CD14-positive monocyte (primary cell): ENCODE measurements at regions not wholly inside any gene's neighbourhood (a gene's known extent, or its start where the extent isn't known, plus 50 kb on each side); places are given as distances from the start of the nearest gene placed in this dataset.

Source experiments
- DNase-seq, 3 donors: peaks; one replicate each; pipeline ENCODE4 v3.0.0-alpha.2; 2011 to 2022
- H2AFZ ChIP-seq: 2 replicates; pipeline ENCODE4 v1.6.0; 2012; ENCODE audit warnings: mild to moderate bottlenecking, low read depth, low read length, inconsistent platforms; ENCODE audit not compliant: insufficient read depth, poor library complexity, severe bottlenecking
- H3K27ac ChIP-seq, 2 donors: 1 replicate in 1 of 2; 2 replicates in 1 of 2; pipeline ENCODE4 v1.5.1; 2012 to 2013; ENCODE audit warnings: low read length in 2 of 2, control low read depth in 1 of 2, inconsistent platforms in 1 of 2, low read depth in 1 of 2, mild to moderate bottlenecking in 1 of 2
- H3K27me3 ChIP-seq, 2 donors: one replicate each; pipeline versions ENCODE4 v1.6.0 to v1.6.1; 2011 to 2013; ENCODE audit warnings: low read length in 2 of 2; ENCODE audit not compliant: control insufficient read depth in 2 of 2, insufficient read depth in 2 of 2
- H3K36me3 ChIP-seq, 2 donors: replicated peaks in 1 of 2; 1 replicate in 1 of 2; 2 replicates in 1 of 2; pipeline versions ENCODE4 v1.5.1 to v1.6.1; 2012 to 2013; ENCODE audit warnings: low read length in 2 of 2, control low read depth in 1 of 2, inconsistent platforms in 1 of 2, mild to moderate bottlenecking in 1 of 2; ENCODE audit not compliant: insufficient read depth in 2 of 2, control insufficient read depth in 1 of 2
- H3K4me1 ChIP-seq, 2 donors: 1 replicate in 1 of 2; 2 replicates in 1 of 2; pipeline versions ENCODE4 v1.5.1 to v1.6.1; 2012 to 2013; ENCODE audit warnings: low read length in 2 of 2, control low read depth in 1 of 2, inconsistent platforms in 1 of 2, mild to moderate bottlenecking in 1 of 2, moderate library complexity in 1 of 2; ENCODE audit not compliant: insufficient read depth in 2 of 2, control insufficient read depth in 1 of 2
- H3K4me2 ChIP-seq: replicated peaks from 2 replicates; pipeline ENCODE3; 2012; ENCODE audit warnings: low read length, moderate library complexity, mild to moderate bottlenecking; ENCODE audit not compliant: poor library complexity, severe bottlenecking; ENCODE audit errors: extremely low read depth
- H3K4me3 ChIP-seq, 3 experiments: fragments of 200-600 bp in 1 of 3; sonication (generic) in 1 of 3; replicated peaks in 1 of 3; 1 replicate in 2 of 3; 2 replicates in 1 of 3; pipeline ENCODE4 v1.5.1; 2011 to 2013; ENCODE audit warnings: low read length in 3 of 3, mild to moderate bottlenecking in 3 of 3, control low read depth in 2 of 3, low read depth in 2 of 3, inconsistent platforms in 1 of 3, moderate library complexity in 1 of 3
- H3K79me2 ChIP-seq: 2 replicates; pipeline ENCODE4 v1.6.0; 2012; ENCODE audit warnings: mild to moderate bottlenecking, control low read depth, inconsistent platforms, low read length, moderate library complexity; ENCODE audit not compliant: insufficient read depth
- H3K9ac ChIP-seq: 2 replicates; pipeline ENCODE4 v1.6.0; 2017; ENCODE audit warnings: low read length, mild to moderate bottlenecking; ENCODE audit not compliant: insufficient read depth, poor library complexity, severe bottlenecking
- H3K9me3 ChIP-seq, 2 donors: replicated peaks in 1 of 2; 1 replicate in 1 of 2; 2 replicates in 1 of 2; pipeline versions ENCODE4 v1.5.1 to v1.6.1; 2012 to 2013; ENCODE audit warnings: low read length in 2 of 2, control low read depth in 1 of 2; ENCODE audit not compliant: control insufficient read depth in 1 of 2, insufficient read depth in 1 of 2
- H4K20me1 ChIP-seq: 2 replicates; pipeline ENCODE4 v1.6.0; 2012; ENCODE audit warnings: mild to moderate bottlenecking, low read length, control low read depth, moderate library complexity; ENCODE audit not compliant: insufficient read depth
- H3K27ac Mint-ChIP-seq, 7 donors: one replicate each; pipeline ENCODE4 v1.8.0; 2020; ENCODE audit warnings: mild to moderate bottlenecking in 7 of 7, mixed read lengths in 7 of 7, moderate library complexity in 6 of 7, inconsistent platforms in 2 of 7
- H3K27me3 Mint-ChIP-seq, 3 donors: one replicate each; pipeline ENCODE4 v1.8.0; 2021 to 2022; ENCODE audit warnings: low read depth in 3 of 3, mild to moderate bottlenecking in 3 of 3, mixed read lengths in 3 of 3, moderate library complexity in 3 of 3, inconsistent platforms in 1 of 3
- H3K36me3 Mint-ChIP-seq, 2 donors: one replicate each; pipeline ENCODE4 v1.8.0; 2020; ENCODE audit warnings: mixed read lengths in 2 of 2, inconsistent platforms in 1 of 2, mild to moderate bottlenecking in 1 of 2
- H3K4me1 Mint-ChIP-seq: one replicate; pipeline ENCODE4 v1.8.0; 2020; ENCODE audit warnings: mild to moderate bottlenecking, mixed read lengths
- H3K4me3 Mint-ChIP-seq, 2 donors: one replicate each; pipeline ENCODE4 v1.8.0; 2020; ENCODE audit warnings: mild to moderate bottlenecking in 2 of 2, mixed read lengths in 2 of 2, moderate library complexity in 1 of 2
- H3K9me3 Mint-ChIP-seq, 7 donors: one replicate each; pipeline ENCODE4 v1.8.0; 2020 to 2022; ENCODE audit warnings: mixed read lengths in 7 of 7, mild to moderate bottlenecking in 6 of 7, moderate library complexity in 6 of 7, inconsistent platforms in 2 of 7
- WGBS: methylation state at CpG from one replicate; pipeline ENCODE4 v1.1.5; 2013; ENCODE audit warnings: missing lambda C conversion rate; ENCODE audit not compliant: insufficient coverage; 5-methylcytosine and 5-hydroxymethylcytosine counted together
- intact Hi-C, 2 donors: fragments of 100-400 bp; cut with micrococcal nuclease; formaldehyde crosslinking; loops; one replicate each; pipeline versions ENCODE4 v1.15.0 to v1.15.1; 2023
- TF ChIP-seq, protein P1 (sequence below): fragments of 200-600 bp; IDR thresholded peaks from one replicate; pipeline ENCODE4 v1.8.0; 2022; ENCODE audit warnings: antibody characterized with exemption, mild to moderate bottlenecking

DNA sequence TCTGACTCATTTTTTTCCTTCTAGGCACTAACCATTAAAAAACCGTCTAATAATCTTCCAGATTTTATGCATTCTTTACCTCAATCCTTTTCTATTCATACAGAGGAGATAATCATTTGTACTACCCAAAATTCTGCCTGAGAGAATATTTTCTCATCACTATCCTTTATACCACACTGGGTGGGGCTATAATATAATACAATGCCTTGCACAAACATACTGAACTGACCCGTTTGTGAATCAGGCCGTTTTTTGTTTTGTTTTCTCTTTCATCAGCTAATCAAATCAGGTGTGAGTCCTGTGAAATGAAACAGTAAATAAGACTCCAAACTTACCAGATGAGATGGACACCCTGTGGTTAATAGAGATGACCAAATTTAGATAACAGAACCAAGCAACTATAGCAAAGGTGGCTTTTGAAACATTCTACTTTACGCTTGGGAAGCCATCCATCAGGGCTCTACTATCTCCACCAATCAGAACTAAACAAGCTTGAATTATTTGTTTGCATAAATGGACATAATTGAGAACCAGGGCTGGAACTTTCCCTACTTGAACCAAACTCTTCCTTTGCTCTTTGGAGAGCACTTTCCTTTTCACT, 573.0 kb downstream of the GABRG1 start:
- TF ChIP-seq, protein P1, sequence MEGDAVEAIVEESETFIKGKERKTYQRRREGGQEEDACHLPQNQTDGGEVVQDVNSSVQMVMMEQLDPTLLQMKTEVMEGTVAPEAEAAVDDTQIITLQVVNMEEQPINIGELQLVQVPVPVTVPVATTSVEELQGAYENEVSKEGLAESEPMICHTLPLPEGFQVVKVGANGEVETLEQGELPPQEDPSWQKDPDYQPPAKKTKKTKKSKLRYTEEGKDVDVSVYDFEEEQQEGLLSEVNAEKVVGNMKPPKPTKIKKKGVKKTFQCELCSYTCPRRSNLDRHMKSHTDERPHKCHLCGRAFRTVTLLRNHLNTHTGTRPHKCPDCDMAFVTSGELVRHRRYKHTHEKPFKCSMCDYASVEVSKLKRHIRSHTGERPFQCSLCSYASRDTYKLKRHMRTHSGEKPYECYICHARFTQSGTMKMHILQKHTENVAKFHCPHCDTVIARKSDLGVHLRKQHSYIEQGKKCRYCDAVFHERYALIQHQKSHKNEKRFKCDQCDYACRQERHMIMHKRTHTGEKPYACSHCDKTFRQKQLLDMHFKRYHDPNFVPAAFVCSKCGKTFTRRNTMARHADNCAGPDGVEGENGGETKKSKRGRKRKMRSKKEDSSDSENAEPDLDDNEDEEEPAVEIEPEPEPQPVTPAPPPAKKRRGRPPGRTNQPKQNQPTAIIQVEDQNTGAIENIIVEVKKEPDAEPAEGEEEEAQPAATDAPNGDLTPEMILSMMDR = no peak
- no peak overlapping the region for H3K4me3 Mint-ChIP-seq
- intact Hi-C loops = no loop called here

DNA sequence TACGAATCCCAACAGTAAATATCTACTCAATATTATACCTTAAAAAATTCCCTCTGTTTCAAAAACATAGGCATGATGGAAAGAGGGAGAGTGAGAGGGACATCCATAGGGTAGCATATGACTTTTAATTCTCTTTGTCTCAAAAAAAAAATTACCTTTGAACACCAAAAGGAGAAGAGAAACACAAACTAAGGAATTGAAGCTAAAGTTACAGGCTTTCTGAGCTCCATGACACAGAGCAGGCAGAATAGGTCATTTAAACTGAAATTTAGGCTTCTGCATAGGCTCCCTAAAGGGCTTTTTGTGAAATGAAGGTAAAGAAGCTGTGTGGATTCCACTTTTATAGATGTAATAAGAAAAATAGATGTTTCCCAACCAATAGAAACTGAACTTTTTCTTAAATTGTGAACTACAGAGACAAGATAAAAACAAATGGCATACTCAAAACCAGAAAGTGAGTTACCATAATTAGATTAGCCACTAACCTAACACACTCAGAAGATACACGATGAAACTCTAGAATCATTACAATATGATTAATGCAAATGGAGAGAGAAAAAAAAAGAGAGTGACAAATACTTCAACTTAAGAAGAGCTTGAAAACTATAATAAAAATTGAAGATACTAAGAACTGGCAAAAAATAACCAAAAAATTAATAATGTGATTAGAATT, 584.6 kb downstream of the GABRG1 start:
- H4K20me1 ChIP-seq = no peaks in the 10 kb centered on the region
- peaks cover 0 to 15% of the 10 kb centered on the region in 2 donors for H3K9me3 ChIP-seq
- no peaks in the 10 kb centered on the region for H3K27me3 ChIP-seq
- Mint-ChIP-seq H3K27me3 (peaks cover 0 to 6% (median 2%) of the 10 kb centered on the region in 3 donors), H3K36me3 (no peaks in the 10 kb centered on the region), H3K4me3 (no peak overlapping the region), H3K27ac (no peak overlapping the region), H3K4me1 (no peaks in the 10 kb centered on the region), H3K9me3 (peaks cover 0 to 20% (median 6%) of the 10 kb centered on the region in 7 donors)
- WGBS = no CpG with 5 or more reads among the region's 2 CpGs
- TF ChIP-seq, protein P1 = no peak
- no peaks in the 10 kb centered on the region for H3K4me1 ChIP-seq
- DNase-seq = no peak
- intact Hi-C loops = no loop called here
- H3K4me3 ChIP-seq = no peak overlapping the region
- H3K79me2 ChIP-seq = no peaks in the 10 kb centered on the region
- H3K36me3 ChIP-seq = no peaks in the 10 kb centered on the region
- H3K9ac ChIP-seq = no peak overlapping the region
- H3K4me2 ChIP-seq = no peak overlapping the region
- H2AFZ ChIP-seq = no peak overlapping the region
- no peak overlapping the region for H3K27ac ChIP-seq

More for the DNA sequence above, 573.0 kb downstream of the GABRG1 start:
- Histone ChIP-seq H3K36me3 (no peaks in the 10 kb centered on the region), H3K9me3 (no peaks in the 10 kb centered on the region), H3K27me3 (no peaks in the 10 kb centered on the region), H3K4me1 (no peaks in the 10 kb centered on the region), H3K79me2 (no peaks in the 10 kb centered on the region), H3K4me2 (no peak overlapping the region), H4K20me1 (no peaks in the 10 kb centered on the region), H3K27ac (no peak overlapping the region), H3K9ac (no peak overlapping the region), H2AFZ (no peak overlapping the region), H3K4me3 (no peak overlapping the region)
- Mint-ChIP-seq H3K4me1 (no peaks in the 10 kb centered on the region), H3K27me3 (no peaks in the 10 kb centered on the region), H3K36me3 (no peaks in the 10 kb centered on the region), H3K9me3 (peaks cover 0 to 2% (median 0%) of the 10 kb centered on the region in 7 donors), H3K27ac (no peak overlapping the region)
- DNase-seq = no peak
- WGBS = 80% methylated on average over 1 of the region's 4 CpGs
